ENCODE measurements at regions not wholly inside any gene's neighbourhood (a gene's known extent, or its start where the extent isn't known, plus 50 kb on each side); places are given as distances from the start of the nearest gene placed in this dataset.
"Not testable (repeated sequence)": the region's sequence is repeated elsewhere in the genome, so short reads cannot be mapped to it uniquely, and the experiment has no call there.

DNA sequence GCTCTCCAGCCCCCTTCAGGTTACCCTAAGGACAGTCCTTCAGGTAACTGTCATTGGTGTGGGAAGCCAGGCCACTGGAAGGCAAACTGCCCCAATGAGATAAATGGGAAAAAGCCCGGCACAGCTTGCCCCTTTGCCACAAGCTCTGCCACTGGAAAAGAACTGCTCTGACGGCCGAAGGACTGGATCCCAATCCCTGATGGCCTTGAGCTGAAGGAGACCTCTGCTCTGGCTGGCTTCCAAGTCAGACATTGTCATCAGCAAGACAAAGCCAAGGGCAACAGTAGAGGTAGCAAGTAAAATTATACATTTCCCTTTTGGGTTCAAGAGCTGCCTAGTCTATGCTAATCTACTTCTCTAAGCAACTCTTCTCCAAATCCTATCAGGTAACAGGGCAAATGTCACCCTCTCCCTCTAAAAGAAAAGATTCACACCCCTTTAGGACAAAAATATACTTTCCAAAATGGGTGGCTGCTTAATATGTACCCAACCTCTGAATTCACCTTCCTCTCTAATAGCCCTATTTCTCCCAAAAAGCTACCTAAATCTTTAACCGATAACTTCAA, 145.8 kb downstream of the ADSS2 start:
- H3K4me3 ChIP-seq (ENCODE audit: low read length) = no peak overlapping the region
- H2AFZ ChIP-seq (ENCODE audit: low read length) = no peak overlapping the region
- H4K20me1 ChIP-seq (ENCODE audit: insufficient read depth, low read depth, low read length) = no peaks in the 10 kb centered on the region
- H3K4me1 ChIP-seq (ENCODE audit: low read length) = no peaks in the 10 kb centered on the region
- H3K9ac ChIP-seq (ENCODE audit: low read length) = no peak overlapping the region
- no peaks in the 10 kb centered on the region for H3K79me2 ChIP-seq (ENCODE audit: low read length)
- no peaks in the 10 kb centered on the region for H3K27me3 ChIP-seq (ENCODE audit: low read length)
- no peak overlapping the region for H3K27ac ChIP-seq (ENCODE audit: low read length)
- H3K9me2 ChIP-seq (replicated peaks; ENCODE audit: insufficient read depth, low read length) = no peaks in the 10 kb centered on the region
- no peaks in the 10 kb centered on the region for H3K9me3 ChIP-seq (ENCODE audit: low read length)
- no peaks in the 10 kb centered on the region for H3K36me3 ChIP-seq (ENCODE audit: insufficient read depth, low read length)
- H3K4me2 ChIP-seq (ENCODE audit: low read depth, low read length, poor library complexity, severe bottlenecking) = no peak overlapping the region
- no peak for DNase-seq

DNA sequence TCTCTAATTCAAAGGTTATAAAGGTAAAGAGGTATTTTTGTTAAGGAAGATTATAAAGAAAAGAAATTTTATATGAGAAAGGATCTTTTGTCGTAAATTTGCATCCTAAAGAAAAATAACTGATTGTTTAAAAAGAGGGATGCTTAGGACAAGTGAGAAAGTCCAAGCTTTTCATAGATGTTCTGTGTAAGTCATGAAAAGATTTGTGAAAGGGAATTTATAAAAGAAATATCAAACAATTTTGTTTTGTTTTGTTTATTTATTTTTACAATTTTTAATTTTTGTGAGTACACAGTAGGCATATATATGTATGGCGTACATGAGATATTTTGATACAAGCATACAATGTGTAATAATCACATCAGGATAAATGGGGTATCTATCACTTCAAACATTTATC, 145.2 kb downstream of the ADSS2 start:
- DNase-seq = no peak
- Histone ChIP-seq H2AFZ (ENCODE audit: low read length) (no peak overlapping the region), H3K4me1 (ENCODE audit: low read length) (no peaks in the 10 kb centered on the region), H3K4me2 (ENCODE audit: low read depth, low read length, poor library complexity, severe bottlenecking) (no peak overlapping the region), H4K20me1 (ENCODE audit: insufficient read depth, low read depth, low read length) (no peaks in the 10 kb centered on the region), H3K36me3 (ENCODE audit: insufficient read depth, low read length) (no peaks in the 10 kb centered on the region), H3K27me3 (ENCODE audit: low read length) (no peaks in the 10 kb centered on the region), H3K27ac (ENCODE audit: low read length) (no peak overlapping the region), H3K9me2 (replicated peaks; ENCODE audit: insufficient read depth, low read length) (no peaks in the 10 kb centered on the region), H3K9ac (ENCODE audit: low read length) (no peak overlapping the region), H3K4me3 (ENCODE audit: low read length) (no peak overlapping the region), H3K79me2 (ENCODE audit: low read length) (no peaks in the 10 kb centered on the region), H3K9me3 (ENCODE audit: low read length) (no peaks in the 10 kb centered on the region)

DNA sequence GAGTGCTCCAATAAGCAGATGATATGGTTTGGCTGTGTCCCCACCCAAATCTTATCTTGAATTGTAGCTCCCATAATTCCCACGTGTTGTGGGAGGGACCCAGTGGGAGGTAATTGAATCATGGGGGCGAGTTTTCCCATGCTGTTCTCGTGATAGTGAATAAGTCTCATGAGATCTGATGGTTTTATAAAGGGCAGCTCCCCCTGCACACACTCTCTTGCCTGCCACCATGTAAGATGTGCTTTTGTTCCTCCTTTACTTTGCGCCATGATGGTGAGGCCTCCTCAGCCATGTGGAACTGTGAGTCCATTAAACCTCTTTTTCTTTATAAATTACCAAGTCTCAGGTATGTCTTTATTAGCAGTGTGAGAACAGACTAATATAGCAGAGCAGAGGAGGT, 142.5 kb downstream of the ADSS2 start:
- not testable (repeated sequence) for H3K79me2 ChIP-seq (ENCODE audit: low read length); H2AFZ ChIP-seq (ENCODE audit: low read length); H3K36me3 ChIP-seq (ENCODE audit: insufficient read depth, low read length); DNase-seq; H3K9me2 ChIP-seq (replicated peaks; ENCODE audit: insufficient read depth, low read length); H4K20me1 ChIP-seq (ENCODE audit: insufficient read depth, low read depth, low read length); H3K9ac ChIP-seq (ENCODE audit: low read length); H3K27ac ChIP-seq (ENCODE audit: low read length); H3K27me3 ChIP-seq (ENCODE audit: low read length); H3K9me3 ChIP-seq (ENCODE audit: low read length); H3K4me2 ChIP-seq (ENCODE audit: low read depth, low read length, poor library complexity, severe bottlenecking); H3K4me3 ChIP-seq (ENCODE audit: low read length); H3K4me1 ChIP-seq (ENCODE audit: low read length)

DNA sequence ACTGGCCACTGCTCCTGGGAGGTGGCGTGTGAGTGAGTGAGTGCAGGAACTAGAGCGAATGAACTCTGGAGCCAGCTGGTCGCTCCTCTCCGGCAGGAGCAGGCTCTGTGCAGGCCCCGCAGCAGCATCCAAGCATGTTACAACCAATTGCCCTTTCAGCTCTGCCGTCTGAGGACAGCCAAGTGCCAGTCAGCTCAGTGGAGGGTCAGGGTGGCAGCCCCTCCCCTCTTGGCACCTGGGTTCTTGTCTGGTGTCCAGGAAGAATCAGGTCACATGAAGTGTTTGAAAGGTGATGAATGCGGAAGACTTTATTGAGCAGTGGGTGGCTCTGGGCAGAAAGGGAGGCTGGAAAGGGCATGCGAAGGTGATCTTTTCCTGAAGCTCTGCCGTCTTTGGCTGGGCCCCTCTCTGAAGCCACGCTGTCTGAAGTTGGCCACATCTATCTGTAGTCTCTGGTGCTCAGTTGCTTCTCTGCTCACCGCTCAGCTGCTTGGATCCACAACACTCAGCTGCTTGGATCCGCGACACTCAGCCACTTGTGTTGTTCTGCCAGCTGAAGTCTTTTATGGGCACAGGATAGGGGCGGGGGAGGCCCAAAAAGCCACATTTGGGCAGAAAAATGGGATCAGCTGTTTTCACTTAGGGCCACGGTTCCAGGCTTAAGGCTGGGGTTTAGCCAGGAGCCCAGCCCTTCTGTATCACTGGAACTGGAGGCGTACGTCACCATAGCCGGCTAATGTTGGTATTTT, 139.8 kb downstream of the ADSS2 start:
- no peak for DNase-seq
- H3K79me2 ChIP-seq (ENCODE audit: low read length) = no peaks in the 10 kb centered on the region
- no peaks in the 10 kb centered on the region for H3K36me3 ChIP-seq (ENCODE audit: insufficient read depth, low read length)
- no peak overlapping the region for H3K4me3 ChIP-seq (ENCODE audit: low read length)
- H3K27me3 ChIP-seq (ENCODE audit: low read length) = no peaks in the 10 kb centered on the region
- no peak overlapping the region for H3K9ac ChIP-seq (ENCODE audit: low read length)
- no peaks in the 10 kb centered on the region for H4K20me1 ChIP-seq (ENCODE audit: insufficient read depth, low read depth, low read length)
- H3K4me2 ChIP-seq (ENCODE audit: low read depth, low read length, poor library complexity, severe bottlenecking) = no peak overlapping the region
- no peaks in the 10 kb centered on the region for H3K4me1 ChIP-seq (ENCODE audit: low read length)
- no peak overlapping the region for H3K27ac ChIP-seq (ENCODE audit: low read length)
- H3K9me2 ChIP-seq (replicated peaks; ENCODE audit: insufficient read depth, low read length) = no peaks in the 10 kb centered on the region
- H3K9me3 ChIP-seq (ENCODE audit: low read length) = no peaks in the 10 kb centered on the region
- no peak overlapping the region for H2AFZ ChIP-seq (ENCODE audit: low read length)

DNA sequence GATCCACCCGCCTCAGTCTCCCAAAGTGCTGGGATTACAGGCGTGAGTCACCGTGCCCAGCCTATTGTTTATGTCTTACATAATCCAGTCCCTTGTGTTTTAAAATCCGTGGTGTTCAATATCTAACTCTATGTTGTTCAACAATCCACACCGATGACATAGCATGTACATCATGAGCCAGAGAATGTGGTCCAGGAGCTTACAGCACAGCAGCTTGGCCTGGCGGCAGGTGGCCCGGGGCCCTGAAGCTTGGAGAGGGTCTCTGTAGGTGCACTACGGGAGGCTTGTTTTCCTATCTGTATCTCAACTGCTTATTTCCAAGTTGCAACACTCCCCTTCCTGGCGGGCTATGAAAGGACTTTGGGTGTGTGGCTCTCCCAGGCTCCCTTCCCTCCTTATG, 138.4 kb downstream of the ADSS2 start:
- H3K27ac ChIP-seq (ENCODE audit: low read length) = no peak overlapping the region
- no peaks in the 10 kb centered on the region for H3K79me2 ChIP-seq (ENCODE audit: low read length)
- H3K27me3 ChIP-seq (ENCODE audit: low read length) = no peaks in the 10 kb centered on the region
- no peaks in the 10 kb centered on the region for H3K36me3 ChIP-seq (ENCODE audit: insufficient read depth, low read length)
- no peak for DNase-seq
- no peak overlapping the region for H3K4me3 ChIP-seq (ENCODE audit: low read length)
- no peaks in the 10 kb centered on the region for H3K9me3 ChIP-seq (ENCODE audit: low read length)
- no peak overlapping the region for H3K4me2 ChIP-seq (ENCODE audit: low read depth, low read length, poor library complexity, severe bottlenecking)
- H3K9ac ChIP-seq (ENCODE audit: low read length) = no peak overlapping the region
- no peak overlapping the region for H2AFZ ChIP-seq (ENCODE audit: low read length)
- H3K4me1 ChIP-seq (ENCODE audit: low read length) = no peaks in the 10 kb centered on the region
- H4K20me1 ChIP-seq (ENCODE audit: insufficient read depth, low read depth, low read length) = no peaks in the 10 kb centered on the region
- H3K9me2 ChIP-seq (replicated peaks; ENCODE audit: insufficient read depth, low read length) = no peaks in the 10 kb centered on the region

DNA sequence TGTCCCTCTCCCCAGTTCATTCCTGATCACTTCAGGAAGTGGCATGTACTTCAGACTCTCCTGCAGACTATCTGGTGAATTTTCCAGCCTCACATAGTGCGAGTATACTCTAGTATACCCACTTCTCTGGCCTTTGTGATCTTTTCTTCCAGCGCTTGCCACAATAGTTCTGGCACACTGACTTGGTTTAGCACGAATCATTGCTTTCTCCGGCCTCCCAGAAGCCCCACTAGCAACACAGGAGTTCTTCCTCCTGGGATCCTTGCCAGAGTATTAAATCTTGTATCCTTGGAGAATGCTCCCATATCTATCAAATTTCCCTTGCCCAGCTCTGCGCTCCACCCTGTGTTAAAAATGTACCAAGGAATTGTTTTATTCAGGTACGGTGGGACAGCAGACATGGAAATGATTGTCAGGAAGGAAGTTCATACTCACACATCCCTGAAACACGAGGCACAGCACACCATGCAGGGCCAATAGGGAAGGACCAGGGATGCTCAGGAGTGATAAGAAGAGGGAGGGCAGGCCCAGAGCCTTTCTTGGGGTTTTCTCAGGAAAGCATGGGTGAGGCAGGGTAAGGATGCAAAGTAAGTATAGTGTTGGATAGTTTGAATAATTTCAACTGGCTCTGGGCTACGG, 136.7 kb downstream of the ADSS2 start:
- no peak overlapping the region for H3K4me2 ChIP-seq (ENCODE audit: low read depth, low read length, poor library complexity, severe bottlenecking)
- no peak overlapping the region for H3K9ac ChIP-seq (ENCODE audit: low read length)
- H3K9me2 ChIP-seq (replicated peaks; ENCODE audit: insufficient read depth, low read length) = no peaks in the 10 kb centered on the region
- DNase-seq = no peak
- H2AFZ ChIP-seq (ENCODE audit: low read length) = no peak overlapping the region
- H3K4me1 ChIP-seq (ENCODE audit: low read length) = peaks cover 6% of the 10 kb centered on the region
- H3K27ac ChIP-seq (ENCODE audit: low read length) = no peak overlapping the region
- no peaks in the 10 kb centered on the region for H3K27me3 ChIP-seq (ENCODE audit: low read length)
- H3K79me2 ChIP-seq (ENCODE audit: low read length) = no peaks in the 10 kb centered on the region
- H4K20me1 ChIP-seq (ENCODE audit: insufficient read depth, low read depth, low read length) = no peaks in the 10 kb centered on the region
- H3K9me3 ChIP-seq (ENCODE audit: low read length) = no peaks in the 10 kb centered on the region
- H3K4me3 ChIP-seq (ENCODE audit: low read length) = no peak overlapping the region
- no peaks in the 10 kb centered on the region for H3K36me3 ChIP-seq (ENCODE audit: insufficient read depth, low read length)

DNA sequence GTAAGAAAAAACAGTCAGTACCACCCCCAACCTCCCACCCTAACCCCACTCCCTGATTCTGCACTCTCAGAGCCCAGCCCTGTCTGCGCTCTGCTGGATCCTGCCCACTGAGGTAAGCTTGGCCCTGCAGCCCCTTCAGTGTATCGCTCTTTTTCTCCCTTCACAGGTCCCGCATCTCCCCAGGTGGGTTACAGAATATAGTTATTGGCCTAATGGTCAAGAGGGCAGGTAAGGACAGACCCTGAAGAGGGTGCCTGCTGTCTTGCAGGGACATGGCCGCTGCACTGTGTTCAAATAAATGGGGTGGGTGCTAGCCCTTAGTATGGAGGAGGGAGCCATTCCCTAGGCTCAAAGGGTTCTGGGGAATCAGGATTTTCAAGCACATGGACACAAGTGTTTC, 135.7 kb downstream of the ADSS2 start:
- no peaks in the 10 kb centered on the region for H3K36me3 ChIP-seq (ENCODE audit: insufficient read depth, low read length)
- H3K27me3 ChIP-seq (ENCODE audit: low read length) = no peaks in the 10 kb centered on the region
- peaks cover 6% of the 10 kb centered on the region for H3K4me1 ChIP-seq (ENCODE audit: low read length)
- H3K9me3 ChIP-seq (ENCODE audit: low read length) = no peaks in the 10 kb centered on the region
- H4K20me1 ChIP-seq (ENCODE audit: insufficient read depth, low read depth, low read length) = no peaks in the 10 kb centered on the region
- no peak overlapping the region for H2AFZ ChIP-seq (ENCODE audit: low read length)
- no peak for DNase-seq
- H3K9me2 ChIP-seq (replicated peaks; ENCODE audit: insufficient read depth, low read length) = no peaks in the 10 kb centered on the region
- H3K79me2 ChIP-seq (ENCODE audit: low read length) = no peaks in the 10 kb centered on the region
- H3K4me3 ChIP-seq (ENCODE audit: low read length) = no peak overlapping the region
- no peak overlapping the region for H3K27ac ChIP-seq (ENCODE audit: low read length)
- H3K4me2 ChIP-seq (ENCODE audit: low read depth, low read length, poor library complexity, severe bottlenecking) = no peak overlapping the region
- H3K9ac ChIP-seq (ENCODE audit: low read length) = no peak overlapping the region

DNA sequence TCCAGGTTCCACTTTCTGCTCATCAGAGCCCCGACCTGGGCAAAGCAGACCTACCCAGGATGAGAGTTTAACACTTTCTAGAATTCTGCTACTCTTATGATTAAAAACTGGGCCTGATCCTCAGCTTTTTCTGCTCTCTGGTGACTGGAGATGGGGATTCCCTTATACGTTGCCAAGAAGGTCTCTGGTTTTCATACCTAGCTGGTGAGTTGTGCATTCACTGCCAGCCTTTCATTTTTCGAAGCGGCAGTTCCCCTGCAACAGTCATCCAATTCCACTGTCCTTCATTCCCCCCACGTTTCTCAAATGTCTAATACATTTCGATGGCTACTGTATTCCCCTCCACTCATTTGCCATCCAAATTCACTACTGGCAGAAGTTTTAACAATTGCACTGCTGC, 135.3 kb downstream of the ADSS2 start:
- Histone ChIP-seq H2AFZ (ENCODE audit: low read length) (no peak overlapping the region), H3K9me3 (ENCODE audit: low read length) (no peaks in the 10 kb centered on the region), H4K20me1 (ENCODE audit: insufficient read depth, low read depth, low read length) (no peaks in the 10 kb centered on the region), H3K79me2 (ENCODE audit: low read length) (no peaks in the 10 kb centered on the region), H3K9me2 (replicated peaks; ENCODE audit: insufficient read depth, low read length) (no peaks in the 10 kb centered on the region), H3K4me1 (ENCODE audit: low read length) (peaks cover 6% of the 10 kb centered on the region), H3K4me2 (ENCODE audit: low read depth, low read length, poor library complexity, severe bottlenecking) (no peak overlapping the region), H3K36me3 (ENCODE audit: insufficient read depth, low read length) (no peaks in the 10 kb centered on the region), H3K9ac (ENCODE audit: low read length) (no peak overlapping the region), H3K4me3 (ENCODE audit: low read length) (no peak overlapping the region), H3K27ac (ENCODE audit: low read length) (no peak overlapping the region), H3K27me3 (ENCODE audit: low read length) (no peaks in the 10 kb centered on the region)
- no peak for DNase-seq
